ENCODE measurements at regions not wholly inside any gene's neighbourhood (a gene's known extent, or its start where the extent isn't known, plus 50 kb on each side); places are given as distances from the start of the nearest gene placed in this dataset.

- no peak for DNase-seq
Observed at GRCh38 chr11:37560346-37560745, 962.3 kb upstream of the RAG2 start.

DNA sequence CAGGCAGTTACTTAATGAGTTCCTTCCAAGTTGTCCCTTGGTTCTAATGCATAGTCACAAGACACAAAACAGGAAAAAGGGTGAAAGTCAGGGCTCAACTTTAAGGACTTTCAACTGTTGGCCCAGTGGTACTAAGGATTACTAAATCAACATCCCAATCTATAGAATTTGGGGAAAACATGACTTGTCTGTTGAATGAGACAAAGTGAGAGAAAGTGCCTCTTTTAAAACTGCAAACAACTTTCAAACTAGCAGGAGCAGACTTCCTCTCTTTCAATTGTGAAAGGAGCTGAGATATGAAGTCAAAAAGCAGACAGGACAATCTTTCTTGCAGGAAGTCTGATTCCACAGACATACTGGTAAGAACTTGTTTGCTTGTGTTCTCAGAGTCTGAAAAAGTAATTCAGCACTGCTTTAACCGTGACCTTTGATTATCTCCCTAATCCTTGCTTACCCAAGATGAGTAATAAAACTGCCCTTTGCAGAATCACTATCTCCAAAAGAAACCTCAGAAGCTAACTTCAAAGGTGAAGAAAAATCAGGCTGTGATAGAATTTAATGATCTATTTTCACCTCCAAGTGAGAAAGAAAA is 960.7 kb upstream of the RAG2 start:
- DNase-seq: no peak

GRCh38 chr11:37557990-37558389 is 960.0 kb upstream of the RAG2 start:
- no peak for DNase-seq

DNA sequence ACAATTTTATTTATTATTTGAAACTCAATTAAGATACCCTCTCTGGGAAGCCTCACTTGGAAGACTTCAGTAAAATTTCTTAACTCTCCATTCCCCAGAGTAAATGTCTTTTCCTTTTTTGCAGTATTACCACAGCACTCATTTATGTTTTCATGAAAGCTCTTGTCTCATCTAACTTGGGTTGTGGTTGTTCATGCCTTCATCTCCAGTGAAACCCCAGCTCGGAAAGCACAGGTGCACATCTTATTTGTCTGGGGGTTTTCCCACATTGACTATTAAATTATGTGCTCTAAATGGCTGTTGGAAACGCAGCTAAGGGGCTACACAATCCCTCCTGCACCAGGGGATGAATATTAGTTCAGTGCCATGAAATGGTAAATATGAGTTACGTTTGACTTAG is 954.2 kb upstream of the RAG2 start:
- no peak for DNase-seq

DNA sequence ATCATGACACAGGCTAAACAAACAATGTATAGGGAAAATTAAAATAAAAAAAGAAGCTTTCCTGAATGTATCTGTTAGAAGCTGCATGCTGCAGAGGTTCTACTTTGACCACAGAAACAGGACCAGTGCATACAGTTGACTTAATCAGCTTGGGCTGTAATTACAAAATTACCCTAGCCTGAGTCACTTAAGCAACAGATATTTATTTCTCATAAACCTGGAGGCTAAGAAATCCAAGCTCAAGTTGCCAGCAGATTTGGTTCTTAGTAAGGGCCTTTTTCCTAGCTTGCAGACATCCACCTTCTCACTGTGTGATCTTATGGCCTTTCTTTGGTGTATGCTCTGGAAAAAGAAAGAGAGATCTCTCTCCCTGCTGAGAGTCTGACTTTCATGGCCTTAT is 946.5 kb upstream of the RAG2 start:
- no peak for DNase-seq

- DNase-seq: no peak
Observed at GRCh38 chr11:37533830-37534229, 935.8 kb upstream of the RAG2 start.

- no peak for DNase-seq
Observed at GRCh38 chr11:37533087-37533486, 935.1 kb upstream of the RAG2 start.

DNA sequence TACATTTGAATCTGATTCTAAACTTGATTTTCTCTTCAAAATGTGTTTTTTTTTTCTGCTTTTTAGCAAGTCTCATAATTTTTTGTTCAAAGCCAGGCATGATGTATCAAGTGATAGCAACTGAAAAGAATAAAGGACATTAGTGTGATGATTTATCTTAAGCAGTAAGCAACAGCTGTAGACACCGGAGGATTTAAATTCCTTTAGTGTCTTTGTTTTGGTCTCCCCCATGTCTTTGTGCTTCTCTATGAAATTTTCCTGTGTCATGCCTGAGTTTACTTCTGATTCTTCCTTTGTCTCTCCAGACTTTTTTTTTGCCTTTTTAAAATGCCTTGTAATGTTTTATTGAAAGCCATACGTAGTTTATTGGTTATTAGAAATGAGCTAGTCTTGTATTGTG is 934.2 kb upstream of the RAG2 start:
- no peak for DNase-seq

DNA sequence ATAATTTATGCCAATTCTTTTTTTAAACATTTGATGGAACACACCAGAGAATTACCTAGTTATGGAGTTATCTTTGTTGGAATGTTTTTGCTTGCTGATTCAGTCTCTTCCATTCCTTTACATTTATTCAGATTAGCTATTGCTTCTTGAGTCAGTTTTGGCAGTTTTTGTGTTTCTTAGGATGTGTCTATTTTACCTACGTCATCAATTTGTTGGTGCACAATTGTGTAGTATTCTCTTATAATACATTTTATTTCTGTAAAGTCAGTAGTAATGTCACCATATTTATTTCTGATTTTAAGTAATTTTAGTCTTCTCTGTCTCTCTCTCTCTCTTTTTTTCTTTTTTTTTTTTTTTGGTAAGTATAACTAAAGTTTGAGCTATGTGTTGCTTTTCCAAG is 929.5 kb upstream of the RAG2 start:
- no peak for DNase-seq

DNA sequence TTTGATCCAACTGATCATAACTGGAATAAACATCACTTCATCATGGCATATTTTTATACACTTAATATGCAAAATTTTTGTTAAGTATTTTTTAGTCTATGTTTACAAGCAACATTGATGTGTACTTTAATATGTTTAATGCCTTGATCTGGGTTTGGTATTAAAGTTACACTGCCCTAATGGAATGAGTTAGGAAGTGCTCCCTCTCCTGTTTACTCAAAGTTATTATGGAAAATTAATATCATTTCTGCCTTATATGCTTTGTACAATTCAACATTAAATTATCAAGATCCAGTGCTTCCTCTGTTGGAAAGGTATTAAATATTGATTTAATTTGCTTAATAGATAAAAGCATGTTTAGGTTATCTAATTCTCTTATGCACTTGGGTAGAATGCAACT is 927.3 kb upstream of the RAG2 start:
- no peak for DNase-seq

DNA sequence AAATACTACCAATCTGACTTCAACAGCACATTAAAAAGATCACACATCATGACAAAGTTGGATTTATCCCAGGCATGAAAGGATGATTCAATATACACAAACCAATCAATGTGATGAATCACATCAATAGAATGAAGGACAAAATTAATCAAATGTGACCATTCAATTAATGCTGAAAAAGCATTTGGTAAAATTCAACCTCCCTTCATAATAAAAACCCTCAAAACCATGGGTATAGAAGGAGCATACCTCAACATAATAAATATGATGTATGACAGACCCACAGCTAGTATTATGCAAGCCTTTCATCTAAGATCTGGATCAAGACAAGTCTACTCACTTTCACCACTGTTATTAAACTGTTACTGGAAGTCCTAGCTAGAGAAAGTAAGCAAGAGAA is 921.7 kb upstream of the RAG2 start:
- DNase-seq: no peak

DNA sequence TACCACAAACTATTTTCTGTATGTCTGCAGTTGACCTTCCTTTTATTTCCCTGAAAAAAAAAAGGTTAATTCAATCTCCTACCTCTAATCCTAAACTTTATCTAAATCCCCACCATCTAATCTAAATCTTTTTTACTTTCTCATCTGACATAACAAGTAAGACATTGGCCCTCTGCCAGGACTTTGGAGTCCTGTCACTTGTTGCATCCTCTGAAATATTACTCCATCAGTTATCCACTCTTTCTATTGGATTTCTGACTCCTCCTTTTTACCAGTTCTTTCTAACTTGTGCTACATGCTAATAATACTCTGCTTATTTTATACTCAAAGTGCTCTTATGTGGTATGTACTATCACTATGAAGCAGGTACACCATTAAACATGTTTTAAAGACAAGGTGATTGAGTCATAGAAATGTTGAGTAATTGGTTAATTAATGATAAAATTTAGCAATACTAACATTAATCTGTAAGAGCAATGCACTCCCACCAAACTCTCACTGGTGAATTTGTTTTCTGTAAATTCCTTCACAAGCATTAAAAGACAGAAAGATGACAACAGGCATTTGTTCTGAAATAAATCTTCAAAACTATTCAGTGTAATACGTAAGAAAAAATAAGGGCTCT is 914.2 kb upstream of the RAG2 start:
- no peak for DNase-seq

GRCh38 chr11:37511425-37511933 is 913.4 kb upstream of the RAG2 start:
- no peak for DNase-seq

DNA sequence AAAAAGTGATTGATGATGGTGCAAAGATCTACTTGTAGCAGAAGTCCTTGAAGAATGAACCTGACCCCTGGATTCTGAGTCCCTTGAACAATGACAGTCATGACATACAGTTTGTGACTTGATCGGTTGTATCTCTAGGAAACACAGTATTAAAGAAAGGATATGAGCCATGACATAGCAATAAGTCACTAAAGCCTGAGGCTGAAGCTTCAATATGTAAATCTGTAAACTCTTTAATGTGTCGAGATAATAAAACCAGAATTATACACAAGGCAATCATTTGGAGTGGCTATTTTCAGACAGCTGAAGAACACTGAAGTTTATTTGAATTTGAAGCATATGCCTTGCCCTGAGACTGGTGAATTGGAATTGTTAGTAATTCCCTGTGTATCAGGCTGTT is 911.5 kb upstream of the RAG2 start:
- no peak for DNase-seq

GRCh38 chr11:37506531-37506930 is 908.5 kb upstream of the RAG2 start:
- DNase-seq: no peak

- DNase-seq: no peak
Observed at GRCh38 chr11:37505406-37505805, 907.4 kb upstream of the RAG2 start.

DNA sequence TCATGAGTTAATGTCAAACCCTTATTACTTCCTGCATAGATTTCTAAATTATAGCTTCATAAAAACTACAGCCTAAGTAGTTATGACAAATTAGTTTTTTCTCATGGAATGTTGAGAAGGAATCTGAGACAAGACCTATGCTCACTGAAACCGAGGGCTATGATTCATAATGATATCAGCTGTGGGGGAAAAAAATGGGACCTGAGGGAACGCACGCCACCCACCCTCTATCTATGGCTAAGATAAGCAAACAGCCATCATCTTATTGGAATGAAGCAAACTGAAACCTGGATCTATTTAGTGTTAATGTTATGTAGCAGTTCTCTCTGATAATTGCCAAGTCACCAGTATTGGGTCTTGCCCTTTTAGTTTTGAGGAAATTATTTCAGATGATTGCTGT is 906.9 kb upstream of the RAG2 start:
- no peak for DNase-seq

DNA sequence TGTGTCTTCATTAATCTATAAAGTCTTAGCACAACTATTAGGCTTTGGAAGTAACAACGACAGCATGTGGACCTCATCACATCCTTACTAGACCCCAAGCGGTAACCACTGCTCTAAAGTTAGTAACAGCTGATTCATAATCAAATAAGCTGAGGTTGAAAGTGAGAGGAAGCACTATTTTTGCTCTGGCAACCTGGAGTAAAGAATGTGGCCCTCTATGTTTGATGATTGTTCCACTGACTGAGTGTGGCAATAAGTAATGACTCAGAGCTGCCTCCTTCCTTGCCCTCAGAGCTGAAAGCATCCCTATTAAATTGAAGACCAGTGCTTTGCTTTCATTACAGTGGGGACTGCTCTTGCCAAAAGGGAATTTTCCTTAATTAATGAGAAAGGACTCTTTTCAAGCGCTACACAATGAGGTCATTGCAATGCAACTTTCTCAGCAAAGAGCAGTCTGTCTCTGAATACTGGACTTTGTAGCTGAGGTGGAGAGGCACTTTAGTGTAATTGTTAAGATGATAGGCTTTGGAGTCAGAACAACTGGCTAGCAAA is 906.1 kb upstream of the RAG2 start:
- DNase-seq: no peak

- no peak for DNase-seq
Observed at GRCh38 chr11:37503411-37504059, 905.5 kb upstream of the RAG2 start.

GRCh38 chr11:37502202-37502601 is 904.2 kb upstream of the RAG2 start:
- no peak for DNase-seq

DNA sequence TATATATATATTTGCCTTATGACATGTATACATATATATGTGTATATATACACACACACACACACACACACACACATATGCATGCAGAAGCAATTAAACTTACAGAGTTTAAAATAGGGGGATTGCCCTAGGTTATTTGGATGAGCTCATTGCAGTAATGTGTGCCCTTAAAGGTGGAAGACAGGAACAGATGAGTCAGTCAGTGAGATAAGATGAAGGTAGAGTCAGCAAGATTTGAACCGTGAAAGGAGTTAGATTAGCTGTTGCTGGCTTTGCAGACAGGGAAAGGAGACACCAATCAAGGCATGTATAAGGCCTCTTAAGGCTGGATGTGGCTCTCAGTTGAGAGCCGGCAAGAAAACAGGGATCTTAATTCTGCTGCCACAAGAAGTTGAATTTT is 902.4 kb upstream of the RAG2 start:
- DNase-seq: no peak

GRCh38 chr11:37497326-37497725 is 899.3 kb upstream of the RAG2 start:
- no peak for DNase-seq

GRCh38 chr11:37496201-37496600 is 898.2 kb upstream of the RAG2 start:
- DNase-seq: no peak

- no peak for DNase-seq
Observed at GRCh38 chr11:37484298-37484697, 886.3 kb upstream of the RAG2 start.

Measured in activated naive CD4-positive, alpha-beta T cell (primary cell).